GM12878 (cell line): ENCODE measurements at regions not wholly inside any gene's neighbourhood (a gene's known extent, or its start where the extent isn't known, plus 50 kb on each side); places are given as distances from the start of the nearest gene placed in this dataset.

Experiments used
- EP300 ChIP-seq, 2 experiments: fragments of 150-350 bp in 1 of 2; IDR thresholded peaks; 2 replicates each; pipeline ENCODE4 v1.6.1; 2011 to 2012; ENCODE audit warnings: low read depth in 2 of 2, low read length in 2 of 2, borderline replicate concordance in 1 of 2, improper control_type of control experiment in 1 of 2, inconsistent platforms in 1 of 2; ENCODE audit not compliant: control insufficient read depth in 1 of 2
- JUNB ChIP-seq: IDR thresholded peaks from 2 replicates; pipeline ENCODE4 v1.6.1; 2016; ENCODE audit warnings: antibody characterized with exemption, mild to moderate bottlenecking
- MXI1 ChIP-seq: fragments of 150-350 bp; IDR thresholded peaks from 2 replicates; pipeline ENCODE4 v1.6.1; 2011; ENCODE audit warnings: low read depth, mild to moderate bottlenecking, inconsistent platforms, low read length, improper control_type of control experiment
- ZNF24 ChIP-seq: fragments of 450-650 bp; IDR thresholded peaks from 2 replicates; pipeline ENCODE4 v1.6.1; 2017; ENCODE audit warnings: antibody characterized with exemption, mild to moderate bottlenecking
- TF ChIP-seq, protein P1 (sequence below): IDR thresholded peaks from 2 replicates; pipeline ENCODE4 v1.6.1; 2012; ENCODE audit warnings: improper control_type of control experiment, low read depth, low read length; ENCODE audit not compliant: insufficient replicate concordance

DNA sequence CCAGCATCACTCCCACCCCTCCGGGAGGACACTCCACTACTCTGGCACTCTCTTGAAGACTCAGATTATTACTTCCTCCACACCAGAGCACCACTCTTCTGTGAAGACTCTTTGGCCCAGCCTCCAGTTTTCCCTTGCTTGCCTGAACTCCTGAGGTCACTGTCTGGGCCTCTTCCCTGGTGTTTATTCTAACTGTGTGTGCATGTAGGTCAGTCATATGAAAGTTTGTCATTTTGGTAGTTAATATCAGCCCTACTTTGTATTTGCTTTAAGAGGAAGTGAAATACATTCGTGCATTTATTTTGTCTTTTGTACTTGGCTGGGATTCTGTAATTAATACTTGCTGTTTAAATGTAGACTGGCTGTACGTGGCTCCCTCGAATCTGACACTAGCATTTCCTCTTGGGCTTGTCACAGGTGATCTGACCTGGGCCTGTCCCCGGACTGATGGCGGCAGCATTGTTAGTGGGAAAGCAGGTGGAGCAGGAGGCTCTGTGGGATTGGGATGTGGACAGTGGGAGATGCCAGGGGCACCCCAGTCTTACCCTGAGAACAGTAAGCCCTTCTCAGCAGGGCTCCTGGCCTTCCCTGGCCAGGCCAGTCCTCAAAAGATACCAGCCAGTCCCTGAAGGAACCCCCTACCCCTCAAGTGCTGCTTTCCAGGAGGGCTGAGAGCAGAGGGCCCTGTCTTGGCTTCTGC, 350.5 kb downstream of the CDC5L start (continued):
- peak in 1 of 2 experiments; percentile 50; a peak in 1 of 4 replicates for TF ChIP-seq EP300 (IDR thresholded peaks at IDR 0.05; ENCODE audit: borderline replicate concordance in 1 of 2, control insufficient read depth in 1 of 2, low read depth in 2 of 2, low read length in 2 of 2)
- peak; percentile 43 for TF ChIP-seq JUNB
- no peak for TF ChIP-seq ZNF24
- 0 out of 2 replicates have a peak, but pooled peaks have one; percentile 35 for TF ChIP-seq MXI1
- TF ChIP-seq, protein P1, sequence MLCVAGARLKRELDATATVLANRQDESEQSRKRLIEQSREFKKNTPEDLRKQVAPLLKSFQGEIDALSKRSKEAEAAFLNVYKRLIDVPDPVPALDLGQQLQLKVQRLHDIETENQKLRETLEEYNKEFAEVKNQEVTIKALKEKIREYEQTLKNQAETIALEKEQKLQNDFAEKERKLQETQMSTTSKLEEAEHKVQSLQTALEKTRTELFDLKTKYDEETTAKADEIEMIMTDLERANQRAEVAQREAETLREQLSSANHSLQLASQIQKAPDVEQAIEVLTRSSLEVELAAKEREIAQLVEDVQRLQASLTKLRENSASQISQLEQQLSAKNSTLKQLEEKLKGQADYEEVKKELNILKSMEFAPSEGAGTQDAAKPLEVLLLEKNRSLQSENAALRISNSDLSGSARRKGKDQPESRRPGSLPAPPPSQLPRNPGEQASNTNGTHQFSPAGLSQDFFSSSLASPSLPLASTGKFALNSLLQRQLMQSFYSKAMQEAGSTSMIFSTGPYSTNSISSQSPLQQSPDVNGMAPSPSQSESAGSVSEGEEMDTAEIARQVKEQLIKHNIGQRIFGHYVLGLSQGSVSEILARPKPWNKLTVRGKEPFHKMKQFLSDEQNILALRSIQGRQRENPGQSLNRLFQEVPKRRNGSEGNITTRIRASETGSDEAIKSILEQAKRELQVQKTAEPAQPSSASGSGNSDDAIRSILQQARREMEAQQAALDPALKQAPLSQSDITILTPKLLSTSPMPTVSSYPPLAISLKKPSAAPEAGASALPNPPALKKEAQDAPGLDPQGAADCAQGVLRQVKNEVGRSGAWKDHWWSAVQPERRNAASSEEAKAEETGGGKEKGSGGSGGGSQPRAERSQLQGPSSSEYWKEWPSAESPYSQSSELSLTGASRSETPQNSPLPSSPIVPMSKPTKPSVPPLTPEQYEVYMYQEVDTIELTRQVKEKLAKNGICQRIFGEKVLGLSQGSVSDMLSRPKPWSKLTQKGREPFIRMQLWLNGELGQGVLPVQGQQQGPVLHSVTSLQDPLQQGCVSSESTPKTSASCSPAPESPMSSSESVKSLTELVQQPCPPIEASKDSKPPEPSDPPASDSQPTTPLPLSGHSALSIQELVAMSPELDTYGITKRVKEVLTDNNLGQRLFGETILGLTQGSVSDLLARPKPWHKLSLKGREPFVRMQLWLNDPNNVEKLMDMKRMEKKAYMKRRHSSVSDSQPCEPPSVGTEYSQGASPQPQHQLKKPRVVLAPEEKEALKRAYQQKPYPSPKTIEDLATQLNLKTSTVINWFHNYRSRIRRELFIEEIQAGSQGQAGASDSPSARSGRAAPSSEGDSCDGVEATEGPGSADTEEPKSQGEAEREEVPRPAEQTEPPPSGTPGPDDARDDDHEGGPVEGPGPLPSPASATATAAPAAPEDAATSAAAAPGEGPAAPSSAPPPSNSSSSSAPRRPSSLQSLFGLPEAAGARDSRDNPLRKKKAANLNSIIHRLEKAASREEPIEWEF, result peak; percentile 44
